Activated CD4-positive, alpha-beta T cell treated with anti-CD3 and anti-CD28 coated beads for 48 hours (primary cell): ENCODE measurements at regions not wholly inside any gene's neighbourhood (a gene's known extent, or its start where the extent isn't known, plus 50 kb on each side); places are given as distances from the start of the nearest gene placed in this dataset.

Experiments used
- DNase-seq: peaks from one replicate; pipeline ENCODE4 v3.0.0-alpha.2; 2020

- no peak for DNase-seq
These were observed 263.4 kb upstream of the NDST4 start for GRCh38 chr4:115376866-115377265.

GRCh38 chr4:115374621-115375020 lies 261.2 kb upstream of the NDST4 start:
- no peak for DNase-seq

- DNase-seq, result no peak
These were observed 257.1 kb upstream of the NDST4 start for GRCh38 chr4:115370490-115370889.

GRCh38 chr4:115370012-115370411 lies 256.6 kb upstream of the NDST4 start:
- no peak for DNase-seq

- DNase-seq, result no peak
These were observed 253.0 kb upstream of the NDST4 start for GRCh38 chr4:115366390-115366789.

- DNase-seq, result no peak
These were observed 251.8 kb upstream of the NDST4 start for GRCh38 chr4:115365185-115365584.

- DNase-seq, result no peak
These were observed 248.4 kb upstream of the NDST4 start for GRCh38 chr4:115361781-115362180.

- no peak for DNase-seq
These were observed 247.0 kb upstream of the NDST4 start for GRCh38 chr4:115360431-115360830.

GRCh38 chr4:115357776-115358175 lies 244.4 kb upstream of the NDST4 start:
- DNase-seq, result no peak

GRCh38 chr4:115356176-115356575 lies 242.8 kb upstream of the NDST4 start:
- no peak for DNase-seq

- DNase-seq, result no peak
These were observed 241.9 kb upstream of the NDST4 start for GRCh38 chr4:115355329-115355728.

- DNase-seq, result no peak
These were observed 239.9 kb upstream of the NDST4 start for GRCh38 chr4:115353370-115353769.

- no peak for DNase-seq
These were observed 229.8 kb upstream of the NDST4 start for GRCh38 chr4:115343171-115343570.

- DNase-seq, result no peak
These were observed 221.5 kb upstream of the NDST4 start for GRCh38 chr4:115334736-115335411.

- DNase-seq, result no peak
These were observed 218.7 kb upstream of the NDST4 start for GRCh38 chr4:115332078-115332477.

- DNase-seq, result no peak
These were observed 217.8 kb upstream of the NDST4 start for GRCh38 chr4:115331241-115331640.

GRCh38 chr4:115325836-115326235 lies 212.4 kb upstream of the NDST4 start:
- DNase-seq, result no peak

GRCh38 chr4:115323106-115323707 lies 209.8 kb upstream of the NDST4 start:
- no peak for DNase-seq

- DNase-seq, result no peak
These were observed 201.8 kb upstream of the NDST4 start for GRCh38 chr4:115315182-115315581.

- DNase-seq, result no peak
These were observed 197.2 kb upstream of the NDST4 start for GRCh38 chr4:115310641-115311040.

- DNase-seq, result no peak
These were observed 181.3 kb upstream of the NDST4 start for GRCh38 chr4:115294717-115295116.

- no peak for DNase-seq
These were observed 179.7 kb upstream of the NDST4 start for GRCh38 chr4:115293093-115293462.

GRCh38 chr4:115292320-115293092 lies 179.1 kb upstream of the NDST4 start:
- no peak for DNase-seq

GRCh38 chr4:115287426-115287825 lies 174.0 kb upstream of the NDST4 start:
- DNase-seq, result no peak
